GM18861 (cell line): ENCODE measurements at regions not wholly inside any gene's neighbourhood (a gene's known extent, or its start where the extent isn't known, plus 50 kb on each side); places are given as distances from the start of the nearest gene placed in this dataset.

Experiments
- ATAC-seq: cut with Tn5 transposase; IDR thresholded peaks from one replicate; pipeline ENCODE4 v1.9.1; 2021; ENCODE audit not compliant: unreplicated experiment

GRCh38 chr3:151935446-151935845, 62.0 kb downstream of the SUCNR1 start:
- no peak for ATAC-seq

GRCh38 chr3:151940481-151940880, 67.0 kb downstream of the SUCNR1 start:
- no peak for ATAC-seq

- no peak for ATAC-seq
Observed at GRCh38 chr3:151943539-151943938, 70.1 kb downstream of the SUCNR1 start.

- ATAC-seq, result no peak
Observed at GRCh38 chr3:151944356-151944755, 70.9 kb downstream of the SUCNR1 start.

- ATAC-seq, result no peak
Observed at GRCh38 chr3:151946606-151947005, 73.2 kb downstream of the SUCNR1 start.

- no peak for ATAC-seq
Observed at GRCh38 chr3:151949706-151950105, 76.3 kb downstream of the SUCNR1 start.

- ATAC-seq, result no peak
Observed at GRCh38 chr3:151955356-151955755, 81.9 kb downstream of the SUCNR1 start.

- no peak for ATAC-seq
Observed at GRCh38 chr3:151960961-151961580, 87.6 kb downstream of the SUCNR1 start.

GRCh38 chr3:151962352-151962751, 88.9 kb downstream of the SUCNR1 start:
- ATAC-seq, result no peak

- ATAC-seq, result no peak
Observed at GRCh38 chr3:151962912-151963311, 89.5 kb downstream of the SUCNR1 start.

- no peak for ATAC-seq
Observed at GRCh38 chr3:151964743-151965142, 91.3 kb downstream of the SUCNR1 start.

GRCh38 chr3:151969026-151969642, 95.7 kb downstream of the SUCNR1 start:
- no peak for ATAC-seq

- ATAC-seq, result no peak
Observed at GRCh38 chr3:151971814-151972579, 98.6 kb downstream of the SUCNR1 start.

GRCh38 chr3:151974067-151974466, 100.6 kb downstream of the SUCNR1 start:
- ATAC-seq, result no peak

- no peak for ATAC-seq
Observed at GRCh38 chr3:151976211-151977050, 103.0 kb downstream of the SUCNR1 start.

- no peak for ATAC-seq
Observed at GRCh38 chr3:151979906-151980305, 106.5 kb downstream of the SUCNR1 start.

- ATAC-seq, result no peak
Observed at GRCh38 chr3:151983538-151983937, 110.1 kb downstream of the SUCNR1 start.

GRCh38 chr3:151985787-151986430, 112.5 kb downstream of the SUCNR1 start:
- no peak for ATAC-seq

- ATAC-seq, result no peak
Observed at GRCh38 chr3:151987893-151988292, 114.5 kb downstream of the SUCNR1 start.

GRCh38 chr3:151989621-151990020, 116.2 kb downstream of the SUCNR1 start:
- ATAC-seq, result no peak
